HepG2 (cell line): ENCODE measurements at regions not wholly inside any gene's neighbourhood (a gene's known extent, or its start where the extent isn't known, plus 50 kb on each side); places are given as distances from the start of the nearest gene placed in this dataset.

ENCODE experiments used
- AGO2 ChIP-seq: fragments of 200-400 bp; formaldehyde crosslinking; optimal IDR thresholded peaks from 2 replicates; pipeline ENCODE3; 2017; ENCODE audit warnings: mild to moderate bottlenecking, low read depth, low read length, moderate library complexity
- BATF2 ChIP-seq: sonication (generic); formaldehyde crosslinking; IDR thresholded peaks from 2 replicates; pipeline ENCODE4 v1.8.0; 2022; ENCODE audit warnings: mild to moderate bottlenecking, missing genetic modification reagents, moderate library complexity
- DNMT1 ChIP-seq: sonication (generic); formaldehyde crosslinking; IDR thresholded peaks from 2 replicates; pipeline ENCODE4 v1.5.1; 2020; ENCODE audit warnings: mild to moderate bottlenecking, missing genetic modification reagents
- DPF2 ChIP-seq: sonication (generic); formaldehyde crosslinking; IDR thresholded peaks from 2 replicates; pipeline ENCODE4 v1.4.0; 2020; ENCODE audit warnings: mild to moderate bottlenecking, low read depth, missing genetic modification reagents, borderline replicate concordance
- ELF1 ChIP-seq: sonication (generic); formaldehyde crosslinking; IDR thresholded peaks from 2 replicates; pipeline ENCODE4 v1.4.0; 2020; ENCODE audit warnings: missing genetic modification reagents
- EP300 ChIP-seq, 3 experiments: sonication (generic) in 1 of 3; formaldehyde crosslinking in 1 of 3; IDR thresholded peaks; 2 replicates each; pipeline versions ENCODE4 v1.5.1 to v1.6.1; 2011 to 2020; ENCODE audit warnings: low read depth in 2 of 3, low read length in 2 of 3, borderline replicate concordance in 1 of 3, improper control_type of control experiment in 1 of 3, mild to moderate bottlenecking in 1 of 3, missing genetic modification reagents in 1 of 3, moderate library complexity in 1 of 3
- HOXA7 ChIP-seq: sonication (generic); formaldehyde crosslinking; IDR thresholded peaks from 2 replicates; pipeline ENCODE4 v1.8.1; 2022; ENCODE audit warnings: mild to moderate bottlenecking, missing genetic modification reagents, moderate library complexity
- MAFF ChIP-seq: IDR thresholded peaks from 2 replicates; pipeline ENCODE4 v1.6.1; 2011; ENCODE audit warnings: low read depth, low read length, improper control_type of control experiment
- MTF2 ChIP-seq: sonication (generic); formaldehyde crosslinking; IDR thresholded peaks from 2 replicates; pipeline ENCODE4 v1.5.0; 2020; ENCODE audit warnings: missing genetic modification reagents, borderline replicate concordance
- MYNN ChIP-seq: sonication (generic); formaldehyde crosslinking; IDR thresholded peaks from 2 replicates; pipeline ENCODE4 v1.4.0; 2020; ENCODE audit warnings: mild to moderate bottlenecking, low read depth, missing genetic modification reagents
- PAX8 ChIP-seq: sonication (generic); formaldehyde crosslinking; IDR thresholded peaks from 2 replicates; pipeline ENCODE4 v1.8.0; 2022; ENCODE audit warnings: mild to moderate bottlenecking, missing genetic modification reagents, borderline replicate concordance
- RNF2 ChIP-seq: fragments of 450-650 bp; conservative IDR thresholded peaks from 2 replicates; pipeline ENCODE4 v1.6.1; 2016; ENCODE audit warnings: low read depth
- ZNF484 ChIP-seq: sonication (generic); formaldehyde crosslinking; IDR thresholded peaks from 2 replicates; pipeline ENCODE4 v1.5.1; 2020; ENCODE audit warnings: mild to moderate bottlenecking, low read depth, missing genetic modification reagents, borderline replicate concordance
- ZNF543 ChIP-seq: sonication (generic); formaldehyde crosslinking; IDR thresholded peaks from 2 replicates; pipeline ENCODE4 v1.4.0; 2020; ENCODE audit warnings: mild to moderate bottlenecking, missing genetic modification reagents
- ZNF562 ChIP-seq: sonication (generic); formaldehyde crosslinking; IDR thresholded peaks from 2 replicates; pipeline ENCODE4 v1.8.0; 2022; ENCODE audit warnings: missing genetic modification reagents, borderline replicate concordance
- ZNF652 ChIP-seq: IDR thresholded peaks from 2 replicates; pipeline ENCODE4 v1.6.1; 2016; ENCODE audit warnings: low read depth, borderline replicate concordance
- ZNF674 ChIP-seq: sonication (generic); formaldehyde crosslinking; IDR thresholded peaks from 2 replicates; pipeline ENCODE4 v1.5.0; 2020; ENCODE audit warnings: low read depth, mild to moderate bottlenecking, missing genetic modification reagents
- ZNF761 ChIP-seq: sonication (generic); formaldehyde crosslinking; conservative IDR thresholded peaks from 2 replicates; pipeline ENCODE4 v1.4.0; 2020; ENCODE audit warnings: mild to moderate bottlenecking, missing genetic modification reagents
- ZNF781 ChIP-seq: sonication (generic); formaldehyde crosslinking; IDR thresholded peaks from 2 replicates; pipeline ENCODE4 v1.5.1; 2020; ENCODE audit warnings: borderline replicate concordance, mild to moderate bottlenecking, missing genetic modification reagents; ENCODE audit errors: not compliant biosample characterization
- TF ChIP-seq, protein P1 (sequence below): sonication (generic); formaldehyde crosslinking; IDR thresholded peaks from 2 replicates; pipeline ENCODE4 v1.8.0; 2022; ENCODE audit warnings: mild to moderate bottlenecking, missing genetic modification reagents
- TF ChIP-seq, protein P2 (sequence below): sonication (generic); formaldehyde crosslinking; IDR thresholded peaks from 2 replicates; pipeline ENCODE4 v1.8.1; 2022; ENCODE audit warnings: low read depth, mild to moderate bottlenecking, missing genetic modification reagents
- TF ChIP-seq, protein P3 (sequence below): sonication (generic); formaldehyde crosslinking; conservative IDR thresholded peaks from 2 replicates; pipeline ENCODE4 v1.8.0; 2022; ENCODE audit warnings: low read depth, missing genetic modification reagents

- TF ChIP-seq ZNF781 (CRISPR knock-in tag) (no peak), ZNF652 (no peak), ZNF543 (CRISPR knock-in tag) (no peak; the same call in 1 of the 2 replicates), RNF2 (no peak), ZNF484 (no peak), PAX8 (no peak), HOXA7 (no peak), ELF1 (CRISPR knock-in tag) (peak; percentile 8; the same call in 1 of the 2 replicates), DNMT1 (peak; percentile 29; the same call in 1 of the 2 replicates), MAFF (no peak), AGO2 (peak; percentile 38), DPF2 (CRISPR knock-in tag) (no peak), ZNF562 (no peak), MTF2 (CRISPR knock-in tag) (peak; percentile 87; the same call in 1 of the 2 replicates), EP300 (IDR thresholded peaks at IDR 0.05; ENCODE audit: low read depth in 2 of 2, low read length in 2 of 2) (no peak; a peak in 1 of 4 replicates), EP300 (CRISPR knock-in tag; IDR thresholded peaks at IDR 0.05; ENCODE audit: borderline replicate concordance) (no peak; the same call in 1 of the 2 replicates), MYNN (CRISPR knock-in tag) (peak; percentile 80; the same call in 1 of the 2 replicates), BATF2 (CRISPR knock-in tag) (no peak), ZNF674 (CRISPR knock-in tag) (no peak), ZNF761 (CRISPR knock-in tag) (no peak; the same call in 1 of the 2 replicates)
- TF ChIP-seq, protein P1, sequence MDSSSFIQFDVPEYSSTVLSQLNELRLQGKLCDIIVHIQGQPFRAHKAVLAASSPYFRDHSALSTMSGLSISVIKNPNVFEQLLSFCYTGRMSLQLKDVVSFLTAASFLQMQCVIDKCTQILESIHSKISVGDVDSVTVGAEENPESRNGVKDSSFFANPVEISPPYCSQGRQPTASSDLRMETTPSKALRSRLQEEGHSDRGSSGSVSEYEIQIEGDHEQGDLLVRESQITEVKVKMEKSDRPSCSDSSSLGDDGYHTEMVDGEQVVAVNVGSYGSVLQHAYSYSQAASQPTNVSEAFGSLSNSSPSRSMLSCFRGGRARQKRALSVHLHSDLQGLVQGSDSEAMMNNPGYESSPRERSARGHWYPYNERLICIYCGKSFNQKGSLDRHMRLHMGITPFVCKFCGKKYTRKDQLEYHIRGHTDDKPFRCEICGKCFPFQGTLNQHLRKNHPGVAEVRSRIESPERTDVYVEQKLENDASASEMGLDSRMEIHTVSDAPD (CRISPR knock-in tag): no peak
- TF ChIP-seq, protein P2, sequence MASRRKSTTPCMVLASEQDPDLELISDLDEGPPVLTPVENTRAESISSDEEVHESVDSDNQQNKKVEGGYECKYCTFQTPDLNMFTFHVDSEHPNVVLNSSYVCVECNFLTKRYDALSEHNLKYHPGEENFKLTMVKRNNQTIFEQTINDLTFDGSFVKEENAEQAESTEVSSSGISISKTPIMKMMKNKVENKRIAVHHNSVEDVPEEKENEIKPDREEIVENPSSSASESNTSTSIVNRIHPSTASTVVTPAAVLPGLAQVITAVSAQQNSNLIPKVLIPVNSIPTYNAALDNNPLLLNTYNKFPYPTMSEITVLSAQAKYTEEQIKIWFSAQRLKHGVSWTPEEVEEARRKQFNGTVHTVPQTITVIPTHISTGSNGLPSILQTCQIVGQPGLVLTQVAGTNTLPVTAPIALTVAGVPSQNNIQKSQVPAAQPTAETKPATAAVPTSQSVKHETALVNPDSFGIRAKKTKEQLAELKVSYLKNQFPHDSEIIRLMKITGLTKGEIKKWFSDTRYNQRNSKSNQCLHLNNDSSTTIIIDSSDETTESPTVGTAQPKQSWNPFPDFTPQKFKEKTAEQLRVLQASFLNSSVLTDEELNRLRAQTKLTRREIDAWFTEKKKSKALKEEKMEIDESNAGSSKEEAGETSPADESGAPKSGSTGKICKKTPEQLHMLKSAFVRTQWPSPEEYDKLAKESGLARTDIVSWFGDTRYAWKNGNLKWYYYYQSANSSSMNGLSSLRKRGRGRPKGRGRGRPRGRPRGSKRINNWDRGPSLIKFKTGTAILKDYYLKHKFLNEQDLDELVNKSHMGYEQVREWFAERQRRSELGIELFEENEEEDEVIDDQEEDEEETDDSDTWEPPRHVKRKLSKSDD (CRISPR knock-in tag): no peak
- TF ChIP-seq, protein P3, sequence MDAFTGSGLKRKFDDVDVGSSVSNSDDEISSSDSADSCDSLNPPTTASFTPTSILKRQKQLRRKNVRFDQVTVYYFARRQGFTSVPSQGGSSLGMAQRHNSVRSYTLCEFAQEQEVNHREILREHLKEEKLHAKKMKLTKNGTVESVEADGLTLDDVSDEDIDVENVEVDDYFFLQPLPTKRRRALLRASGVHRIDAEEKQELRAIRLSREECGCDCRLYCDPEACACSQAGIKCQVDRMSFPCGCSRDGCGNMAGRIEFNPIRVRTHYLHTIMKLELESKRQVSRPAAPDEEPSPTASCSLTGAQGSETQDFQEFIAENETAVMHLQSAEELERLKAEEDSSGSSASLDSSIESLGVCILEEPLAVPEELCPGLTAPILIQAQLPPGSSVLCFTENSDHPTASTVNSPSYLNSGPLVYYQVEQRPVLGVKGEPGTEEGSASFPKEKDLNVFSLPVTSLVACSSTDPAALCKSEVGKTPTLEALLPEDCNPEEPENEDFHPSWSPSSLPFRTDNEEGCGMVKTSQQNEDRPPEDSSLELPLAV (CRISPR knock-in tag): no peak
Observed at GRCh38 chr20:50306478-50307423, 116.1 kb downstream of the CEBPB start (continued).
